ENCODE measurements at regions not wholly inside any gene's neighbourhood (a gene's known extent, or its start where the extent isn't known, plus 50 kb on each side); places are given as distances from the start of the nearest gene placed in this dataset.

DNA sequence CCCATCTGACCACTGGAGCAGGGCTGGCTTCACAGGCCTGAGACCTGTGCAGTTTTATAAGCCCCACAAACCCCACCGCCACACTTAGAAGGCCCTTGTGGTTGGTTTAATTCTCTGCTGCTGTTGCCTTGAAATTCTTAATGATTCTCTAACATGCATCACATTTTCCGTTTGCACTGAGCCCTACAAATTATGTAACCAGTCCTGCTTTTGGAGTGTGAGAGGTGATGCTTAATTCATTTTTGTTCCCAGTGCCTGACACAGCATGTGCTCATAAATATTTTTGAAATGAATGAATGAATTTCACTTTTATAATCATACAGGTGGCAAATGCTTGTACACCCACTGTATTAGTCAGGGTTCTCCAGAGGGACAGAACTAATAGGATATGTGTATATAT is 52.8 kb upstream of the PLXNC1 start:
- Histone ChIP-seq H3K27ac (ENCODE audit: low read length) (no peak overlapping the region), H3K36me3 (ENCODE audit: control insufficient read depth, insufficient read depth, low read length) (no peaks in the 10 kb centered on the region), H3K4me3 (ENCODE audit: low read length) (no peak overlapping the region), H3K4me1 (ENCODE audit: control insufficient read depth, insufficient read depth, low read length) (no peaks in the 10 kb centered on the region), H3K9me3 (ENCODE audit: control insufficient read depth, insufficient read depth, low read length) (no peaks in the 10 kb centered on the region), H3K27me3 (ENCODE audit: control insufficient read depth, insufficient read depth, low read length) (no peaks in the 10 kb centered on the region)
- no CpG with 5 or more reads among the region's 2 CpGs for WGBS (ENCODE audit: insufficient coverage, insufficient read length)
- DNase-seq (ENCODE audit: low read depth, low spot score): no peak

DNA sequence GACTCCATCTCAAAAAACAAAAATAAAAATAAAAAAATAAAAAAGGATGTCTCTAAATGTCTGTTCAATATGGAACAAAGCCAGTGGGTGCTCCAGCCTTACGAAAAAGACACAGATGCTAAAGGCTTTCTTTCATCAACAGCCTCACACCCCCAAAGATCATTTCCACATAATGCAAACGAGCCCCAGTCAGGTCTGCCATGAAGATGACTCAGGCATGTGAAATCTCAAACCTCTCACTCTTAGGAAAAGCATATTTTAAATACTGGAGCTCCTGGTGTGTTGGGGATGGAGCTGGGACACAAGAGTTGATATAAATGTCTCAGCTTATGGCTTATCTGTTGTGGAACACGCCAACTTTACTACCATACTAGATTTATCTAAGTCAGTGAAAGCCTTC is 49.9 kb upstream of the PLXNC1 start:
- Histone ChIP-seq H3K4me1 (ENCODE audit: control insufficient read depth, insufficient read depth, low read length) (peaks cover 2% of the 10 kb centered on the region; the same call in 1 of the 2 replicates), H3K36me3 (ENCODE audit: control insufficient read depth, insufficient read depth, low read length) (no peaks in the 10 kb centered on the region), H3K9me3 (ENCODE audit: control insufficient read depth, insufficient read depth, low read length) (no peaks in the 10 kb centered on the region), H3K27me3 (ENCODE audit: control insufficient read depth, insufficient read depth, low read length) (no peaks in the 10 kb centered on the region), H3K4me3 (ENCODE audit: low read length) (no peak overlapping the region), H3K27ac (ENCODE audit: low read length) (no peak overlapping the region)
- no CpG with 5 or more reads among the region's 3 CpGs for WGBS (ENCODE audit: insufficient coverage, insufficient read length)
- DNase-seq (ENCODE audit: low read depth, low spot score): no peak
